SK-N-SH (cell line): ENCODE measurements at regions not wholly inside any gene's neighbourhood (a gene's known extent, or its start where the extent isn't known, plus 50 kb on each side); places are given as distances from the start of the nearest gene placed in this dataset.

Experiments used
- CTCF ChIA-PET: fragments of 300-600, 350-600 bp; formaldehyde crosslinking; extraction: SDS; loops from one replicate; lab custom pipeline; 2021; lab: Yijun Ruan, JAX
- POLR2A ChIA-PET: fragments of 350-600 bp; sonication (Branson Sonifier 250); formaldehyde crosslinking; extraction: SDS; loops from one replicate; lab custom pipeline; 2020; ENCODE audit warnings: antibody characterized with exemption, inconsistent platforms; lab: Yijun Ruan, JAX
- DNase-seq: peaks from one replicate; pipeline ENCODE4 v3.0.0; 2012
- H2AFZ ChIP-seq: fragments of 200-600 bp; sonication (generic); 2 replicates; pipeline ENCODE4 v1.8.1; 2016; ENCODE audit warnings: antibody characterized with exemption, mild to moderate bottlenecking, low read depth
- H3F3A ChIP-seq: fragments of 200-600 bp; sonication (generic); replicated peaks from 2 replicates; pipeline ENCODE3; 2016; ENCODE audit warnings: antibody characterized with exemption, mild to moderate bottlenecking; ENCODE audit not compliant: insufficient read depth
- H3K27ac ChIP-seq, 2 experiments: fragments of 200-500 bp in 1 of 2; fragments of 200-600 bp in 1 of 2; sonication (Bioruptor generic) in 1 of 2; sonication (generic), shearing (Covaris generic) in 1 of 2; 2 replicates each; pipeline versions ENCODE4 v1.5.1 to v1.6.1; 2014 to 2016; ENCODE audit warnings: low read depth in 2 of 2, inconsistent platforms in 1 of 2, low read length in 1 of 2, mild to moderate bottlenecking in 1 of 2, mixed read lengths in 1 of 2
- H3K27me3 ChIP-seq: fragments of 200-600 bp; sonication (generic), shearing (Covaris generic); 2 replicates; pipeline ENCODE4 v1.6.1; 2016; ENCODE audit warnings: mixed run types; ENCODE audit not compliant: insufficient read depth
- H3K36me3 ChIP-seq, 2 experiments: fragments of 200-500 bp in 1 of 2; fragments of 200-600 bp in 1 of 2; sonication (Bioruptor generic) in 1 of 2; sonication (generic) in 1 of 2; replicated peaks in 1 of 2; 2 replicates each; pipeline versions ENCODE3 to v1.5.1; 2014 to 2016; ENCODE audit warnings: low read length in 1 of 2, mild to moderate bottlenecking in 1 of 2; ENCODE audit not compliant: insufficient read depth in 2 of 2, control insufficient read depth in 1 of 2
- H3K4me1 ChIP-seq, 2 experiments: fragments of 200-500 bp in 1 of 2; fragments of 200-600 bp in 1 of 2; sonication (Bioruptor generic) in 1 of 2; sonication (generic), shearing (Covaris generic) in 1 of 2; 2 replicates each; pipeline versions ENCODE4 v1.5.1 to v1.6.1; 2014 to 2016; ENCODE audit warnings: low read depth in 1 of 2, low read length in 1 of 2, mixed run types in 1 of 2; ENCODE audit not compliant: insufficient read depth in 2 of 2, control insufficient read depth in 1 of 2
- H3K4me2 ChIP-seq: fragments of 200-600 bp; sonication (generic), shearing (Covaris generic); 2 replicates; pipeline ENCODE4 v1.6.1; 2017; ENCODE audit warnings: mixed run types
- H3K4me3 ChIP-seq, 2 experiments: fragments of 200-500 bp in 1 of 2; fragments of 200-600 bp in 1 of 2; sonication (Bioruptor generic) in 1 of 2; sonication (generic), shearing (Covaris generic) in 1 of 2; 2 replicates each; pipeline versions ENCODE4 v1.5.1 to v1.8.1; 2014 to 2016; ENCODE audit warnings: low read depth in 2 of 2, inconsistent platforms in 1 of 2, low read length in 1 of 2, mild to moderate bottlenecking in 1 of 2, mixed read lengths in 1 of 2, moderate library complexity in 1 of 2
- H3K79me2 ChIP-seq: fragments of 200-600 bp; sonication (generic); 2 replicates; pipeline ENCODE4 v1.8.1; 2017; ENCODE audit warnings: mild to moderate bottlenecking; ENCODE audit not compliant: insufficient read depth
- H3K9ac ChIP-seq: fragments of 200-600 bp; sonication (generic); 2 replicates; pipeline ENCODE4 v1.6.1; 2017; ENCODE audit warnings: mixed run types
- H3K9me2 ChIP-seq: fragments of 200-600 bp; sonication (generic); 2 replicates; pipeline ENCODE4 v1.6.1; 2017; ENCODE audit warnings: mixed run types
- H3K9me3 ChIP-seq: fragments of 200-600 bp; sonication (generic); 2 replicates; pipeline ENCODE4 v1.6.1; 2017; ENCODE audit warnings: mixed run types, mild to moderate bottlenecking, moderate library complexity
- H4K20me1 ChIP-seq: fragments of 200-600 bp; sonication (generic); 2 replicates; pipeline ENCODE4 v1.6.1; 2017; ENCODE audit warnings: mild to moderate bottlenecking, mixed run types; ENCODE audit not compliant: insufficient read depth
- ELF1 ChIP-seq: IDR thresholded peaks from 2 replicates; pipeline ENCODE4 v1.4.0; 2012
- FOSL2 ChIP-seq: IDR thresholded peaks from 2 replicates; pipeline ENCODE4 v1.4.0; 2012; ENCODE audit warnings: low read depth, mild to moderate bottlenecking, moderate library complexity, borderline replicate concordance
- GATA2 ChIP-seq: sonication (generic); formaldehyde crosslinking; IDR thresholded peaks from 2 replicates; pipeline ENCODE4 v1.5.0; 2020; ENCODE audit warnings: mild to moderate bottlenecking, missing genetic modification reagents
- MAX ChIP-seq: IDR thresholded peaks from 2 replicates; pipeline ENCODE4 v1.4.0; 2012; ENCODE audit warnings: low read depth
- MEF2A ChIP-seq: IDR thresholded peaks from 2 replicates; pipeline ENCODE4 v1.4.0; 2012; ENCODE audit warnings: low read depth, borderline replicate concordance
- MXI1 ChIP-seq: IDR thresholded peaks from 2 replicates; pipeline ENCODE4 v1.6.1; 2012; ENCODE audit warnings: mild to moderate bottlenecking, low read depth, low read length, improper control_type of control experiment
- NRF1 ChIP-seq: IDR thresholded peaks from 2 replicates; pipeline ENCODE4 v1.6.1; 2012; ENCODE audit warnings: low read depth, mild to moderate bottlenecking, low read length
- RAD21 ChIP-seq: IDR thresholded peaks from 2 replicates; pipeline ENCODE4 v1.6.1; 2012; ENCODE audit warnings: mild to moderate bottlenecking, low read length
- RCOR1 ChIP-seq: fragments of 150-350 bp; IDR thresholded peaks from 2 replicates; pipeline ENCODE4 v1.6.1; 2017; ENCODE audit warnings: antibody characterized with exemption, low read length
- RFX5 ChIP-seq: IDR thresholded peaks from 2 replicates; pipeline ENCODE4 v1.6.1; 2012; ENCODE audit warnings: mild to moderate bottlenecking, improper control_type of control experiment, low read length
- RXRA ChIP-seq: IDR thresholded peaks from 2 replicates; pipeline ENCODE4 v1.4.0; 2012; ENCODE audit warnings: low read depth, mild to moderate bottlenecking, borderline replicate concordance
- SMC3 ChIP-seq: IDR thresholded peaks from 2 replicates; pipeline ENCODE4 v1.6.1; 2012; ENCODE audit warnings: low read depth, low read length, improper control_type of control experiment
- TAF1 ChIP-seq: IDR thresholded peaks from 2 replicates; pipeline ENCODE4 v1.6.1; 2012; ENCODE audit warnings: low read depth, mild to moderate bottlenecking, low read length, moderate library complexity, borderline replicate concordance
- YY1 ChIP-seq: IDR thresholded peaks from 2 replicates; pipeline ENCODE4 v1.4.0; 2012; ENCODE audit warnings: low read depth, mild to moderate bottlenecking
- WGBS: methylation state at CpG from one replicate; pipeline ENCODE4 v1.1.6; 2017; ENCODE audit warnings: low lambda C conversion rate; 5-methylcytosine and 5-hydroxymethylcytosine counted together
- TF ChIP-seq, protein P1 (sequence below): fragments of 150-350 bp; IDR thresholded peaks from 2 replicates; pipeline ENCODE4 v1.6.1; 2016; ENCODE audit warnings: mild to moderate bottlenecking, low read depth, low read length
- TF ChIP-seq, protein P2 (sequence below): IDR thresholded peaks from 2 replicates; pipeline ENCODE4 v1.4.0; 2012; ENCODE audit warnings: low read depth, borderline replicate concordance
- TF ChIP-seq, protein P3 (sequence below): fragments of 150-350 bp; IDR thresholded peaks from 2 replicates; pipeline ENCODE4 v1.6.1; 2017; ENCODE audit warnings: antibody characterized with exemption, low read length, low read depth, borderline replicate concordance

GRCh38 chr2:144052083-144052482, 467.8 kb downstream of the ZEB2 start:
- DNase-seq = no peak
- no peak overlapping the region for H3K4me3 ChIP-seq
- H3K4me2 ChIP-seq = no peak overlapping the region
- no peaks in the 10 kb centered on the region for H4K20me1 ChIP-seq
- WGBS = 91% methylated on average over 4 of the region's 4 CpGs
- H3K36me3 ChIP-seq = no peaks in the 10 kb centered on the region
- no peak for TF ChIP-seq TAF1
- TF ChIP-seq, protein P1, sequence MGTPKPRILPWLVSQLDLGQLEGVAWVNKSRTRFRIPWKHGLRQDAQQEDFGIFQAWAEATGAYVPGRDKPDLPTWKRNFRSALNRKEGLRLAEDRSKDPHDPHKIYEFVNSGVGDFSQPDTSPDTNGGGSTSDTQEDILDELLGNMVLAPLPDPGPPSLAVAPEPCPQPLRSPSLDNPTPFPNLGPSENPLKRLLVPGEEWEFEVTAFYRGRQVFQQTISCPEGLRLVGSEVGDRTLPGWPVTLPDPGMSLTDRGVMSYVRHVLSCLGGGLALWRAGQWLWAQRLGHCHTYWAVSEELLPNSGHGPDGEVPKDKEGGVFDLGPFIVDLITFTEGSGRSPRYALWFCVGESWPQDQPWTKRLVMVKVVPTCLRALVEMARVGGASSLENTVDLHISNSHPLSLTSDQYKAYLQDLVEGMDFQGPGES = no peak
- TF ChIP-seq RCOR1 = no peak
- no peak for TF ChIP-seq MAX
- no peak for TF ChIP-seq ELF1
- no peak for TF ChIP-seq YY1
- TF ChIP-seq NRF1 = no peak
- no peak for TF ChIP-seq RFX5
- TF ChIP-seq MEF2A = no peak
- no peak for TF ChIP-seq RXRA
- TF ChIP-seq, all 33 proteins: peak for 0
- Histone ChIP-seq H3K9ac (no peak overlapping the region), H3K27me3 (no peaks in the 10 kb centered on the region), H3K27ac (no peak overlapping the region), H2AFZ (no peak overlapping the region), H3K4me1 (peaks cover 0 to 10% of the 10 kb centered on the region in 2 experiments; a peak in 2 of 4 replicates), H3F3A (peaks cover 3% of the 10 kb centered on the region), H3K9me2 (no peaks in the 10 kb centered on the region), H3K79me2 (no peaks in the 10 kb centered on the region), H3K9me3 (no peaks in the 10 kb centered on the region)
- ChIA-PET POLR2A (no interaction called here), CTCF (no interaction called here)

- TF ChIP-seq NRF1 (no peak), RAD21 (no peak), MAX (no peak), FOSL2 (no peak), ELF1 (no peak), YY1 (no peak), SMC3 (no peak), GATA2 (no peak), MXI1 (no peak)
- TF ChIP-seq, protein P2, sequence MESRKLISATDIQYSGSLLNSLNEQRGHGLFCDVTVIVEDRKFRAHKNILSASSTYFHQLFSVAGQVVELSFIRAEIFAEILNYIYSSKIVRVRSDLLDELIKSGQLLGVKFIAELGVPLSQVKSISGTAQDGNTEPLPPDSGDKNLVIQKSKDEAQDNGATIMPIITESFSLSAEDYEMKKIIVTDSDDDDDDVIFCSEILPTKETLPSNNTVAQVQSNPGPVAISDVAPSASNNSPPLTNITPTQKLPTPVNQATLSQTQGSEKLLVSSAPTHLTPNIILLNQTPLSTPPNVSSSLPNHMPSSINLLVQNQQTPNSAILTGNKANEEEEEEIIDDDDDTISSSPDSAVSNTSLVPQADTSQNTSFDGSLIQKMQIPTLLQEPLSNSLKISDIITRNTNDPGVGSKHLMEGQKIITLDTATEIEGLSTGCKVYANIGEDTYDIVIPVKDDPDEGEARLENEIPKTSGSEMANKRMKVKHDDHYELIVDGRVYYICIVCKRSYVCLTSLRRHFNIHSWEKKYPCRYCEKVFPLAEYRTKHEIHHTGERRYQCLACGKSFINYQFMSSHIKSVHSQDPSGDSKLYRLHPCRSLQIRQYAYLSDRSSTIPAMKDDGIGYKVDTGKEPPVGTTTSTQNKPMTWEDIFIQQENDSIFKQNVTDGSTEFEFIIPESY = no peak
- TF ChIP-seq, protein P1 = no peak
- TF ChIP-seq, protein P3, sequence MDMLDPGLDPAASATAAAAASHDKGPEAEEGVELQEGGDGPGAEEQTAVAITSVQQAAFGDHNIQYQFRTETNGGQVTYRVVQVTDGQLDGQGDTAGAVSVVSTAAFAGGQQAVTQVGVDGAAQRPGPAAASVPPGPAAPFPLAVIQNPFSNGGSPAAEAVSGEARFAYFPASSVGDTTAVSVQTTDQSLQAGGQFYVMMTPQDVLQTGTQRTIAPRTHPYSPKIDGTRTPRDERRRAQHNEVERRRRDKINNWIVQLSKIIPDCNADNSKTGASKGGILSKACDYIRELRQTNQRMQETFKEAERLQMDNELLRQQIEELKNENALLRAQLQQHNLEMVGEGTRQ = no peak
- DNase-seq = no peak
- no peak overlapping the region for H3K4me3 ChIP-seq
- H3K9me3 ChIP-seq = no peaks in the 10 kb centered on the region
- no peaks in the 10 kb centered on the region for H3K9me2 ChIP-seq
- no peaks in the 10 kb centered on the region for H4K20me1 ChIP-seq
- H3K27me3 ChIP-seq = no peaks in the 10 kb centered on the region
- WGBS = 65% methylated on average over 3 of the region's 3 CpGs
- H3K27ac ChIP-seq = peak overlapping the region in 1 of 2 experiments; percentile 1; a peak in 1 of 4 replicates
- H2AFZ ChIP-seq = no peak overlapping the region
- H3K4me2 ChIP-seq = no peak overlapping the region
- H3F3A ChIP-seq = peaks cover 3% of the 10 kb centered on the region
- no peaks in the 10 kb centered on the region for H3K79me2 ChIP-seq
- H3K9ac ChIP-seq = no peak overlapping the region
- ChIA-PET CTCF (interaction anchor here (0.7 kb wide), 1 partner anchor 83 kb away, joined by 3 read pairs; no protein-coding TSS in a partner anchor), POLR2A (no interaction called here)
- peaks cover 0 to 10% of the 10 kb centered on the region in 2 experiments; a peak in 2 of 4 replicates for H3K4me1 ChIP-seq
- no peaks in the 10 kb centered on the region for H3K36me3 ChIP-seq
These were observed 470.8 kb downstream of the ZEB2 start for GRCh38 chr2:144049137-144049536.
